Kidney (tissue), 13 donors: ENCODE measurements at regions not wholly inside any gene's neighbourhood (a gene's known extent, or its start where the extent isn't known, plus 50 kb on each side); places are given as distances from the start of the nearest gene placed in this dataset.

Experiments
- DNase-seq, 5 donors: peaks; one replicate each; pipeline ENCODE4 v3.0.0-alpha.2; 2013 to 2020
- FAIRE-seq: peaks from 2 replicates; lab custom pipeline; 2012; peaks lifted over from hg19 to GRCh38; lab: Jason Lieb, UNC
- H3K27ac ChIP-seq, 2 donors: one replicate each; pipeline ENCODE4 v1.7.0; 2013; ENCODE audit warnings: low read depth in 2 of 2, low read length in 2 of 2, inconsistent platforms in 1 of 2
- H3K27me3 ChIP-seq: one replicate; pipeline ENCODE4 v1.7.1; 2013; ENCODE audit warnings: low read length, inconsistent platforms; ENCODE audit not compliant: control insufficient read depth, insufficient read depth
- H3K36me3 ChIP-seq, 3 donors: one replicate each; pipeline versions ENCODE4 v1.7.0 to v1.7.1; 2013; ENCODE audit warnings: low read length in 3 of 3, control low read depth in 1 of 3, inconsistent platforms in 1 of 3; ENCODE audit not compliant: insufficient read depth in 3 of 3, control insufficient read depth in 2 of 3
- H3K4me1 ChIP-seq, 3 donors: one replicate each; pipeline versions ENCODE4 v1.7.0 to v1.7.1; 2013; ENCODE audit warnings: low read length in 3 of 3, inconsistent platforms in 1 of 3, low read depth in 1 of 3; ENCODE audit not compliant: control insufficient read depth in 2 of 3, insufficient read depth in 2 of 3
- H3K4me3 ChIP-seq, 3 donors: one replicate each; pipeline versions ENCODE4 v1.7.0 to v1.8.1; 2013; ENCODE audit warnings: low read length in 3 of 3, control low read depth in 1 of 3, inconsistent platforms in 1 of 3
- H3K9ac ChIP-seq, 3 donors: one replicate each; pipeline versions ENCODE4 v1.7.0 to v1.7.1; 2013; ENCODE audit warnings: low read length in 3 of 3, control low read depth in 1 of 3, inconsistent platforms in 1 of 3
- H3K9me3 ChIP-seq, 3 donors: one replicate each; pipeline versions ENCODE4 v1.7.0 to v1.7.1; 2013; ENCODE audit warnings: low read length in 3 of 3, control low read depth in 1 of 3, inconsistent platforms in 1 of 3; ENCODE audit not compliant: control insufficient read depth in 2 of 3, insufficient read depth in 1 of 3
- intact Hi-C: fragments of 100-400 bp; cut with DNase I; formaldehyde crosslinking; loops from one replicate; pipeline ENCODE4 v1.11.1; 2022
- TF ChIP-seq, protein P1 (sequence below): IDR thresholded peaks from 3 replicates; pipeline ENCODE4 v1.5.1; 2012; ENCODE audit warnings: mild to moderate bottlenecking, moderate library complexity, borderline replicate concordance; ENCODE audit not compliant: insufficient read depth; ENCODE audit errors: extremely low read depth
- donor health status: control.
- donor health status: control.
- donor health status: control.
- donor health status: control.
- donor health status: control.
- donor health status: DM: yes; HTN: yes; CAD: no.
- donor health status: Normal renal cell carcinoma (clear cell type).

GRCh38 chr2:2495606-2496005, 164.5 kb upstream of the MYT1L start:
- intact Hi-C loops, result no loop called here
- Histone ChIP-seq H3K36me3 (no peaks in the 10 kb centered on the region), H3K9ac (no peak overlapping the region), H3K27ac (no peak overlapping the region), H3K4me1 (no peaks in the 10 kb centered on the region), H3K9me3 (no peaks in the 10 kb centered on the region), H3K4me3 (no peak overlapping the region), H3K27me3 (no peaks in the 10 kb centered on the region)
- TF ChIP-seq, protein P1, sequence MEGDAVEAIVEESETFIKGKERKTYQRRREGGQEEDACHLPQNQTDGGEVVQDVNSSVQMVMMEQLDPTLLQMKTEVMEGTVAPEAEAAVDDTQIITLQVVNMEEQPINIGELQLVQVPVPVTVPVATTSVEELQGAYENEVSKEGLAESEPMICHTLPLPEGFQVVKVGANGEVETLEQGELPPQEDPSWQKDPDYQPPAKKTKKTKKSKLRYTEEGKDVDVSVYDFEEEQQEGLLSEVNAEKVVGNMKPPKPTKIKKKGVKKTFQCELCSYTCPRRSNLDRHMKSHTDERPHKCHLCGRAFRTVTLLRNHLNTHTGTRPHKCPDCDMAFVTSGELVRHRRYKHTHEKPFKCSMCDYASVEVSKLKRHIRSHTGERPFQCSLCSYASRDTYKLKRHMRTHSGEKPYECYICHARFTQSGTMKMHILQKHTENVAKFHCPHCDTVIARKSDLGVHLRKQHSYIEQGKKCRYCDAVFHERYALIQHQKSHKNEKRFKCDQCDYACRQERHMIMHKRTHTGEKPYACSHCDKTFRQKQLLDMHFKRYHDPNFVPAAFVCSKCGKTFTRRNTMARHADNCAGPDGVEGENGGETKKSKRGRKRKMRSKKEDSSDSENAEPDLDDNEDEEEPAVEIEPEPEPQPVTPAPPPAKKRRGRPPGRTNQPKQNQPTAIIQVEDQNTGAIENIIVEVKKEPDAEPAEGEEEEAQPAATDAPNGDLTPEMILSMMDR, result no peak
- DNase-seq, result no peak
- no peak for FAIRE-seq

- TF ChIP-seq, protein P1, result no peak
- no peak for FAIRE-seq
- Histone ChIP-seq H3K9me3 (no peaks in the 10 kb centered on the region), H3K4me1 (no peaks in the 10 kb centered on the region), H3K27me3 (no peaks in the 10 kb centered on the region), H3K27ac (no peak overlapping the region), H3K4me3 (no peak overlapping the region), H3K36me3 (no peaks in the 10 kb centered on the region), H3K9ac (no peak overlapping the region)
- intact Hi-C loops, result no loop called here
- DNase-seq, result no peak
Measured at GRCh38 chr2:2493496-2493895, 162.4 kb upstream of the MYT1L start.

- Histone ChIP-seq H3K9me3 (no peaks in the 10 kb centered on the region), H3K9ac (no peak overlapping the region), H3K36me3 (no peaks in the 10 kb centered on the region), H3K4me1 (no peaks in the 10 kb centered on the region), H3K4me3 (no peak overlapping the region), H3K27me3 (no peaks in the 10 kb centered on the region), H3K27ac (no peak overlapping the region)
- TF ChIP-seq, protein P1, result no peak
- DNase-seq, result no peak
- no peak for FAIRE-seq
- intact Hi-C loops, result no loop called here
Measured at GRCh38 chr2:2492800-2493199, 161.7 kb upstream of the MYT1L start.

DNA sequence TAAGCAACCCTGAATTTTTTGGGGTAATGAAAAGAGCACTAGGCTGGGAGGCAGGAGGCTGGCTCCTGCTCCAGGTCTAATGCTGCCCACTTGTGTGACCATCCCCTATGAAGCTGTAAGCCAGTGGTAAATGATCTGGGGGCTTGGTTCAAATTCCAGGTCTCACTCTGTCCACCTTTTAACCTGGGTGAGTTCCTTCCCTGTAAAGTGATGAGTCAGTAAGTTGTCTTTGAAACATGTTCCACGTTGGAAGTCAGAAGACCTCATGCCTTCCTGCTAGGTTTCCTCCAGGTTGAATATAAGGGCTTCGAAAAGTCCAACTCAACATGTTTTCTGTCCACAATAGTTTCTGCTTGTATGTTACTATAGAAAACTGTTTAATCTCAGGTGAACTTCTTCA, 160.9 kb upstream of the MYT1L start:
- DNase-seq (no peak), FAIRE-seq (no peak)
- Histone ChIP-seq H3K9ac (no peak overlapping the region), H3K4me1 (no peaks in the 10 kb centered on the region), H3K36me3 (no peaks in the 10 kb centered on the region), H3K4me3 (no peak overlapping the region), H3K27me3 (no peaks in the 10 kb centered on the region), H3K9me3 (no peaks in the 10 kb centered on the region), H3K27ac (no peak overlapping the region)
- TF ChIP-seq, protein P1, result no peak
- intact Hi-C loops, result no loop called here
